H1 (cell line): ENCODE measurements at regions not wholly inside any gene's neighbourhood (a gene's known extent, or its start where the extent isn't known, plus 50 kb on each side); places are given as distances from the start of the nearest gene placed in this dataset.

ENCODE experiments used
- CTCF ChIA-PET: fragments of 300-600 bp; sonication (Branson Sonifier 250); formaldehyde crosslinking; loops from one replicate; lab custom pipeline; 2021; ENCODE audit not compliant: partially characterized antibody; lab: Charles Lee
- POLR2A ChIA-PET: fragments of 300-600 bp; sonication (Branson Sonifier 250); formaldehyde crosslinking; loops from one replicate; lab custom pipeline; 2021; ENCODE audit warnings: inconsistent platforms; ENCODE audit not compliant: partially characterized antibody; lab: Charles Lee
- DNase-seq, 2 experiments: peaks; one replicate each; pipeline versions ENCODE4 v3.0.0 to v3.0.0-alpha.2; 2010 to 2022; ENCODE audit warnings: low spot score in 2 of 2, low read depth in 1 of 2, mixed read lengths in 1 of 2
- FAIRE-seq: peaks from 2 replicates; lab custom pipeline; 2011; peaks lifted over from hg19 to GRCh38; lab: Jason Lieb, UNC
- H2AFZ ChIP-seq: 2 replicates; pipeline ENCODE4 v1.8.1; 2012; ENCODE audit warnings: low read length, inconsistent platforms
- H2AK5ac ChIP-seq: 2 replicates; pipeline ENCODE4 v1.6.1; 2013; ENCODE audit warnings: low read depth, low read length
- H2BK120ac ChIP-seq: replicated peaks from 2 replicates; pipeline ENCODE3; 2013; ENCODE audit warnings: low read depth, low read length, inconsistent platforms
- H2BK12ac ChIP-seq: 2 replicates; pipeline ENCODE4 v1.6.1; 2013; ENCODE audit warnings: low read depth, low read length
- H2BK15ac ChIP-seq: 2 replicates; pipeline ENCODE4 v1.6.1; 2013; ENCODE audit warnings: low read length
- H2BK20ac ChIP-seq: 2 replicates; pipeline ENCODE4 v1.6.1; 2013; ENCODE audit warnings: low read length
- H2BK5ac ChIP-seq: 2 replicates; pipeline ENCODE4 v1.6.1; 2013; ENCODE audit warnings: low read depth, low read length
- H3K14ac ChIP-seq: 2 replicates; pipeline ENCODE4 v1.6.1; 2013; ENCODE audit warnings: inconsistent platforms; ENCODE audit not compliant: insufficient read length
- H3K18ac ChIP-seq: 2 replicates; pipeline ENCODE4 v1.6.1; 2013; ENCODE audit warnings: low read length; ENCODE audit errors: extremely low read depth
- H3K23ac ChIP-seq: 2 replicates; pipeline ENCODE4 v1.6.1; 2013; ENCODE audit warnings: inconsistent platforms; ENCODE audit not compliant: insufficient read length
- H3K23me2 ChIP-seq: 2 replicates; pipeline ENCODE4 v1.6.1; 2013; ENCODE audit warnings: low read depth, low read length
- H3K27ac ChIP-seq: 2 replicates; pipeline ENCODE4 v1.6.1; 2011; ENCODE audit warnings: low read depth, low read length, inconsistent platforms
- H3K27me3 ChIP-seq, 4 experiments: replicated peaks in 1 of 4; 1 replicate in 1 of 4; 2 replicates in 3 of 4; pipeline versions ENCODE4 v1.6.1 to v1.8.1; 2011 to 2013; ENCODE audit warnings: low read length in 3 of 4, mild to moderate bottlenecking in 3 of 4, inconsistent platforms in 2 of 4, mixed read lengths in 2 of 4, moderate library complexity in 1 of 4; ENCODE audit not compliant: control insufficient read depth in 3 of 4, insufficient read depth in 3 of 4; ENCODE audit errors: extremely low read depth in 1 of 4
- H3K36me3 ChIP-seq, 4 experiments: 2 replicates each; pipeline versions ENCODE4 v1.6.1 to v1.8.1; 2011 to 2013; ENCODE audit warnings: mild to moderate bottlenecking in 4 of 4, low read length in 3 of 4, moderate library complexity in 2 of 4, control low read depth in 1 of 4, inconsistent platforms in 1 of 4; ENCODE audit not compliant: insufficient read depth in 4 of 4, control insufficient read depth in 2 of 4
- H3K4ac ChIP-seq: replicated peaks from 2 replicates; pipeline ENCODE3; 2013; ENCODE audit warnings: low read length, low read depth, mixed read lengths, inconsistent platforms; ENCODE audit not compliant: insufficient read length
- H3K4me1 ChIP-seq, 4 experiments: replicated peaks in 1 of 4; 1 replicate in 1 of 4; 2 replicates in 3 of 4; pipeline versions ENCODE4 v1.6.1 to v1.8.1; 2011 to 2013; ENCODE audit warnings: low read length in 3 of 4, inconsistent platforms in 2 of 4, mixed read lengths in 1 of 4; ENCODE audit not compliant: insufficient read depth in 4 of 4, control insufficient read depth in 3 of 4
- H3K4me2 ChIP-seq, 2 experiments: 2 replicates each; pipeline versions ENCODE4 v1.6.1 to v1.8.1; 2011 to 2013; ENCODE audit warnings: low read depth in 2 of 2, low read length in 2 of 2, control low read depth in 1 of 2, inconsistent platforms in 1 of 2, mild to moderate bottlenecking in 1 of 2; ENCODE audit not compliant: insufficient read depth in 1 of 2
- H3K4me3 ChIP-seq, 4 experiments: fragments of 200-600, 300-600 bp in 1 of 4; sonication (generic), shearing (Covaris generic), sonication (Bioruptor Twin) in 1 of 4; 2 replicates each; pipeline versions ENCODE4 v1.5.1 to v1.8.1; 2011 to 2016; ENCODE audit warnings: low read length in 4 of 4, low read depth in 3 of 4, control low read depth in 2 of 4, inconsistent platforms in 2 of 4, mild to moderate bottlenecking in 2 of 4, mixed read lengths in 1 of 4, moderate library complexity in 1 of 4; ENCODE audit not compliant: insufficient read depth in 2 of 4; ENCODE audit errors: extremely low read depth in 1 of 4
- H3K56ac ChIP-seq: replicated peaks from 2 replicates; pipeline ENCODE3; 2013; ENCODE audit warnings: low read depth, mild to moderate bottlenecking, mixed read lengths, low read length, inconsistent platforms; ENCODE audit not compliant: insufficient read length
- H3K79me1 ChIP-seq: 2 replicates; pipeline ENCODE4 v1.6.1; 2013; ENCODE audit warnings: low read depth, low read length, control low read depth
- H3K79me2 ChIP-seq, 2 experiments: 2 replicates each; pipeline versions ENCODE4 v1.6.1 to v1.8.1; 2012 to 2013; ENCODE audit warnings: low read length in 2 of 2, mild to moderate bottlenecking in 2 of 2, inconsistent platforms in 1 of 2; ENCODE audit not compliant: insufficient read depth in 2 of 2, control insufficient read depth in 1 of 2
- H3K9ac ChIP-seq, 4 experiments: replicated peaks in 1 of 4; 1 replicate in 1 of 4; 2 replicates in 3 of 4; pipeline versions ENCODE4 v1.6.1 to v1.8.1; 2011 to 2013; ENCODE audit warnings: low read depth in 3 of 4, low read length in 3 of 4, control low read depth in 2 of 4, mild to moderate bottlenecking in 2 of 4, moderate library complexity in 2 of 4, inconsistent platforms in 1 of 4; ENCODE audit errors: extremely low read depth in 1 of 4
- H3K9me3 ChIP-seq, 2 experiments: 2 replicates each; pipeline versions ENCODE4 v1.6.1 to v1.8.1; 2012 to 2013; ENCODE audit warnings: mild to moderate bottlenecking in 2 of 2, moderate library complexity in 2 of 2, control low read depth in 1 of 2, inconsistent platforms in 1 of 2, low read depth in 1 of 2, low read length in 1 of 2, mixed read lengths in 1 of 2; ENCODE audit not compliant: insufficient read depth in 2 of 2
- H4K20me1 ChIP-seq, 2 experiments: replicated peaks in 1 of 2; 2 replicates each; pipeline versions ENCODE3 to v1.8.1; 2011 to 2013; ENCODE audit warnings: inconsistent platforms in 2 of 2, low read length in 2 of 2, mild to moderate bottlenecking in 1 of 2; ENCODE audit not compliant: insufficient read depth in 2 of 2, control insufficient read depth in 1 of 2
- H4K5ac ChIP-seq: 2 replicates; pipeline ENCODE4 v1.6.1; 2013; ENCODE audit warnings: low read length, low read depth, mixed read lengths, inconsistent platforms; ENCODE audit not compliant: insufficient read length
- H4K8ac ChIP-seq: 2 replicates; pipeline ENCODE4 v1.8.0; 2013; ENCODE audit warnings: mild to moderate bottlenecking, moderate library complexity, low read length, inconsistent platforms; ENCODE audit not compliant: insufficient read depth; ENCODE audit errors: extremely low read depth
- H4K91ac ChIP-seq: replicated peaks from 2 replicates; pipeline ENCODE3; 2013; ENCODE audit warnings: low read length, mixed read lengths, inconsistent platforms; ENCODE audit not compliant: insufficient read length
- BCL11A ChIP-seq, 2 experiments: IDR thresholded peaks; one replicate each; pipeline ENCODE4 v1.6.1; 2011; ENCODE audit warnings: low read depth in 2 of 2, low read length in 2 of 2, mild to moderate bottlenecking in 2 of 2
- JUND ChIP-seq: IDR thresholded peaks from 2 replicates; pipeline ENCODE4 v1.6.1; 2011; ENCODE audit warnings: mild to moderate bottlenecking, improper control_type of control experiment, low read length
- NRF1 ChIP-seq: IDR thresholded peaks from 2 replicates; pipeline ENCODE4 v1.6.1; 2011; ENCODE audit warnings: mild to moderate bottlenecking, low read depth, low read length, improper control_type of control experiment
- PHF8 ChIP-seq: fragments of 200-600 bp; sonication (generic); conservative IDR thresholded peaks from 2 replicates; pipeline ENCODE4 v1.7.1; 2012; ENCODE audit warnings: low read depth, mild to moderate bottlenecking, inconsistent platforms, low read length, moderate library complexity
- RAD21 ChIP-seq, 2 experiments: IDR thresholded peaks in 1 of 2; conservative IDR thresholded peaks in 1 of 2; 2 replicates each; pipeline ENCODE4 v1.6.1; 2011; ENCODE audit warnings: low read depth in 2 of 2, low read length in 2 of 2, improper control_type of control experiment in 1 of 2, inconsistent platforms in 1 of 2, mild to moderate bottlenecking in 1 of 2, moderate library complexity in 1 of 2
- RFX5 ChIP-seq: IDR thresholded peaks from 2 replicates; pipeline ENCODE4 v1.6.1; 2011; ENCODE audit warnings: low read depth, low read length, improper control_type of control experiment, borderline replicate concordance
- RNF2 ChIP-seq: fragments of 200-900, 300-1000 bp; sonication (generic); IDR thresholded peaks from 2 replicates; pipeline ENCODE4 v1.7.1; 2016; ENCODE audit warnings: borderline replicate concordance, low read depth, mild to moderate bottlenecking, antibody characterized with exemption, low read length; ENCODE audit not compliant: poor library complexity, severe bottlenecking; ENCODE audit errors: missing control alignments
- SAP30 ChIP-seq: fragments of 300-600 bp; sonication (generic); IDR thresholded peaks from 2 replicates; pipeline ENCODE4 v1.7.1; 2012; ENCODE audit warnings: low read length, moderate library complexity, mild to moderate bottlenecking, inconsistent platforms; ENCODE audit not compliant: insufficient read depth, insufficient replicate concordance
- SIN3A ChIP-seq, 2 experiments: IDR thresholded peaks in 1 of 2; conservative IDR thresholded peaks in 1 of 2; 2 replicates each; pipeline ENCODE4 v1.6.1; 2011 to 2012; ENCODE audit warnings: low read length in 2 of 2, improper control_type of control experiment in 1 of 2, low read depth in 1 of 2, mild to moderate bottlenecking in 1 of 2
- SP2 ChIP-seq: IDR thresholded peaks from 2 replicates; pipeline ENCODE4 v1.6.1; 2012; ENCODE audit warnings: mild to moderate bottlenecking, low read length, inconsistent platforms
- WGBS, 2 experiments: shearing (Covaris generic) in 1 of 2; methylation state at CpG; one replicate each; pipeline versions ENCODE4 v1.1.6 to v1.1.7; 2013 to 2015; ENCODE audit warnings: low lambda C conversion rate in 2 of 2, mixed read lengths in 2 of 2, inconsistent platforms in 1 of 2, low coverage in 1 of 2, missing lambda C conversion rate in 1 of 2; ENCODE audit not compliant: insufficient replicate concordance in 2 of 2, insufficient coverage in 1 of 2, insufficient read length in 1 of 2; ENCODE audit errors: extremely low coverage in 1 of 2, missing lambda C conversion rate in 1 of 2; 5-methylcytosine and 5-hydroxymethylcytosine counted together
- TF ChIP-seq, protein P1 (sequence below): IDR thresholded peaks from 2 replicates; pipeline ENCODE4 v1.6.1; 2011; ENCODE audit warnings: low read length, improper control_type of control experiment
- TF ChIP-seq, protein P2 (sequence below): IDR thresholded peaks from 2 replicates; pipeline ENCODE4 v1.6.1; 2011; ENCODE audit warnings: low read depth, mild to moderate bottlenecking, low read length; ENCODE audit not compliant: insufficient read depth

DNA sequence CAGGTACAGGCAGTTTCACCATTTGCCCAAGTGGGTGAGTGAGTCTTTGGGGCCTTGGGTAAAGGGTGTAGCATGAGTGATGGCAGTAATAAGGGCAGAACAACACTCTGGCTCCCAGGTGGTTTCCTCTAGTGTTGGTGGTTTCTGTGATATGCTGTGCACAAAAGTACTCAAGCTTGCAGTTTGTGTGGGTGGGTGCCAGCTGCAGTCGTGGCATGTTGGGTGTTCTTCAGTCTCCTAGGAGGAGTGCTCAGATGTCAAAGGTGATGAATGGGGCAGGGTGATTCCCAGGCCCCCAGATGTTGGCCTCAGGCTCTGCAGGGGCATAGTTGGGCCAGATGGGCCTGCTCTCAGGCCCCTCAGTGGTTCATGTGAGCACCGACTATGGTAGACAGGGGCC lies 166.1 kb upstream of the KLF8 start:
- POLR2A ChIA-PET, result no interaction called here
- no peak overlapping the region for H3K4me3 ChIP-seq
- H3K23me2 ChIP-seq, result no peaks in the 10 kb centered on the region
- H3K79me2 ChIP-seq, result no peaks in the 10 kb centered on the region
- no peak overlapping the region for H3K23ac ChIP-seq
- no peak overlapping the region for H2BK120ac ChIP-seq
- H2AFZ ChIP-seq, result no peak overlapping the region
- FAIRE-seq (no peak), DNase-seq (no peak)
- H3K18ac ChIP-seq, result no peak overlapping the region
- no peak overlapping the region for H3K27ac ChIP-seq
- H4K20me1 ChIP-seq, result no peaks in the 10 kb centered on the region
- CTCF ChIA-PET, result no interaction called here
- no peak overlapping the region for H2BK20ac ChIP-seq
- no peak overlapping the region for H2BK5ac ChIP-seq
- H3K36me3 ChIP-seq, result no peaks in the 10 kb centered on the region
- no peak overlapping the region for H3K4ac ChIP-seq
- H3K27me3 ChIP-seq, result no peaks in the 10 kb centered on the region
- H3K4me1 ChIP-seq, result no peaks in the 10 kb centered on the region
- no peak overlapping the region for H2BK12ac ChIP-seq
- no peak overlapping the region for H2BK15ac ChIP-seq
- H4K91ac ChIP-seq, result no peak overlapping the region
- no peak overlapping the region for H3K14ac ChIP-seq
- H4K8ac ChIP-seq, result no peak overlapping the region
- no peak overlapping the region for H3K9ac ChIP-seq
- no peak overlapping the region for H3K56ac ChIP-seq
- H2AK5ac ChIP-seq, result no peak overlapping the region
- 92% methylated on average over 2 of the region's 2 CpGs; no CpG with 5 or more reads in 1 of the 2 experiments for WGBS, 2 experiments
- no peaks in the 10 kb centered on the region for H3K9me3 ChIP-seq
- H3K79me1 ChIP-seq, result no peaks in the 10 kb centered on the region
- H3K4me2 ChIP-seq, result no peak overlapping the region
- H4K5ac ChIP-seq, result no peak overlapping the region
- TF ChIP-seq PHF8 (no peak), JUND (no peak), SP2 (no peak), RAD21 (IDR thresholded peaks at IDR 0.05 in 1 of 2, conservative IDR thresholded peaks at IDR 0.05 in 1 of 2; ENCODE audit: low read depth in 2 of 2, low read length in 2 of 2) (no peak), BCL11A (IDR thresholded peaks at IDR 0.05; ENCODE audit: low read depth in 2 of 2, low read length in 2 of 2) (no peak), SAP30 (no peak), RNF2 (no peak), SIN3A (conservative IDR thresholded peaks at IDR 0.05 in 1 of 2, IDR thresholded peaks at IDR 0.05 in 1 of 2; ENCODE audit: low read depth in 1 of 2, low read length in 2 of 2) (no peak), RFX5 (no peak), NRF1 (no peak)
- TF ChIP-seq, protein P1, sequence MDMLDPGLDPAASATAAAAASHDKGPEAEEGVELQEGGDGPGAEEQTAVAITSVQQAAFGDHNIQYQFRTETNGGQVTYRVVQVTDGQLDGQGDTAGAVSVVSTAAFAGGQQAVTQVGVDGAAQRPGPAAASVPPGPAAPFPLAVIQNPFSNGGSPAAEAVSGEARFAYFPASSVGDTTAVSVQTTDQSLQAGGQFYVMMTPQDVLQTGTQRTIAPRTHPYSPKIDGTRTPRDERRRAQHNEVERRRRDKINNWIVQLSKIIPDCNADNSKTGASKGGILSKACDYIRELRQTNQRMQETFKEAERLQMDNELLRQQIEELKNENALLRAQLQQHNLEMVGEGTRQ, result no peak
- TF ChIP-seq, protein P2, sequence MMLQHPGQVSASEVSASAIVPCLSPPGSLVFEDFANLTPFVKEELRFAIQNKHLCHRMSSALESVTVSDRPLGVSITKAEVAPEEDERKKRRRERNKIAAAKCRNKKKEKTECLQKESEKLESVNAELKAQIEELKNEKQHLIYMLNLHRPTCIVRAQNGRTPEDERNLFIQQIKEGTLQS, result no peak
